MM.1S (cell line): ENCODE measurements at regions not wholly inside any gene's neighbourhood (a gene's known extent, or its start where the extent isn't known, plus 50 kb on each side); places are given as distances from the start of the nearest gene placed in this dataset.
"Not testable (repeated sequence)": the region's sequence is repeated elsewhere in the genome, so short reads cannot be mapped to it uniquely, and the experiment has no call there.

Experiments used
- DNase-seq: peaks from one replicate; pipeline ENCODE4 v3.0.0-alpha.2; 2015
- H2AFZ ChIP-seq: fragments of 300-600 bp; sonication (generic); 2 replicates; pipeline ENCODE4 v1.6.0; 2016; ENCODE audit warnings: antibody characterized with exemption, low read length
- H3F3A ChIP-seq: fragments of 300-600 bp; sonication (generic); 2 replicates; pipeline ENCODE4 v1.6.1; 2016; ENCODE audit warnings: mild to moderate bottlenecking, antibody characterized with exemption, low read length, moderate library complexity, mixed read lengths; ENCODE audit not compliant: insufficient read depth
- H3K27ac ChIP-seq: fragments of 300-600 bp; sonication (generic); 2 replicates; pipeline ENCODE4 v1.5.1; 2016; ENCODE audit warnings: mild to moderate bottlenecking, low read length
- H3K27me3 ChIP-seq: fragments of 300-600 bp; sonication (generic); replicated peaks from 2 replicates; pipeline ENCODE4 v1.6.0; 2016; ENCODE audit warnings: low read length; ENCODE audit not compliant: insufficient read depth
- H3K36me3 ChIP-seq: fragments of 300-600 bp; sonication (generic); replicated peaks from 2 replicates; pipeline ENCODE4 v1.6.1; 2016; ENCODE audit warnings: mild to moderate bottlenecking, low read length, mixed read lengths; ENCODE audit not compliant: insufficient read depth
- H3K4me1 ChIP-seq: fragments of 300-600 bp; sonication (generic); 2 replicates; pipeline ENCODE4 v1.6.1; 2016; ENCODE audit warnings: low read length, mixed read lengths
- H3K4me2 ChIP-seq: fragments of 300-600 bp; sonication (generic); 2 replicates; pipeline ENCODE4 v1.6.0; 2016; ENCODE audit warnings: low read depth, low read length
- H3K4me3 ChIP-seq: fragments of 300-600 bp; sonication (generic); 2 replicates; pipeline ENCODE4 v1.5.1; 2016; ENCODE audit warnings: low read length, mixed read lengths
- H3K79me2 ChIP-seq: fragments of 300-600 bp; sonication (generic); 2 replicates; pipeline ENCODE4 v1.6.1; 2016; ENCODE audit warnings: mixed run types, low read length, mixed read lengths
- H3K9ac ChIP-seq: fragments of 300-600 bp; sonication (generic); 2 replicates; pipeline ENCODE4 v1.6.1; 2016; ENCODE audit warnings: low read length, mixed read lengths
- H3K9me2 ChIP-seq: fragments of 300-600 bp; sonication (generic); replicated peaks from 2 replicates; pipeline ENCODE4 v1.6.1; 2016; ENCODE audit warnings: mild to moderate bottlenecking, low read length, mixed read lengths; ENCODE audit not compliant: insufficient read depth
- H3K9me3 ChIP-seq: fragments of 300-600 bp; sonication (generic); replicated peaks from 2 replicates; pipeline ENCODE4 v1.6.1; 2016; ENCODE audit warnings: mild to moderate bottlenecking, low read length, mixed read lengths; ENCODE audit not compliant: insufficient read depth
- H4K20me1 ChIP-seq: fragments of 300-600 bp; sonication (generic); 2 replicates; pipeline ENCODE4 v1.6.1; 2016; ENCODE audit warnings: mild to moderate bottlenecking, low read length, moderate library complexity, mixed read lengths; ENCODE audit not compliant: insufficient read depth
- CTCF ChIP-seq: fragments of 300-600 bp; sonication (generic); IDR thresholded peaks from 2 replicates; pipeline ENCODE4 v1.5.1; 2016; ENCODE audit warnings: antibody characterized with exemption, low read length, mixed read lengths
- EZH2 ChIP-seq: fragments of 300-600 bp; sonication (generic); optimal IDR thresholded peaks from 2 replicates; pipeline ENCODE3; 2017; ENCODE audit warnings: low read depth, mild to moderate bottlenecking, antibody characterized with exemption, low read length, mixed read lengths
- EZH2phosphoT487 ChIP-seq: fragments of 300-600 bp; sonication (generic); IDR thresholded peaks from 2 replicates; pipeline ENCODE4 v1.6.1; 2018; ENCODE audit warnings: antibody characterized with exemption, low read length

GRCh38 chr12:131473261-131473660 is 237.6 kb upstream of the SFSWAP start:
- no peak for TF ChIP-seq CTCF
- TF ChIP-seq EZH2: no peak
- no peak for TF ChIP-seq EZH2phosphoT487
- H3K9me2 ChIP-seq: no peaks in the 10 kb centered on the region
- H2AFZ ChIP-seq: no peak overlapping the region
- no peaks in the 10 kb centered on the region for H3F3A ChIP-seq
- H3K27me3 ChIP-seq: no peaks in the 10 kb centered on the region
- no peak overlapping the region for H3K4me2 ChIP-seq
- no peak overlapping the region for H3K9ac ChIP-seq
- H4K20me1 ChIP-seq: no peaks in the 10 kb centered on the region
- H3K9me3 ChIP-seq: no peaks in the 10 kb centered on the region
- H3K36me3 ChIP-seq: no peaks in the 10 kb centered on the region
- DNase-seq: no peak
- no peaks in the 10 kb centered on the region for H3K4me1 ChIP-seq
- no peaks in the 10 kb centered on the region for H3K79me2 ChIP-seq
- H3K27ac ChIP-seq: no peak overlapping the region
- H3K4me3 ChIP-seq: no peak overlapping the region

GRCh38 chr12:131473741-131474709 is 236.9 kb upstream of the SFSWAP start:
- no peaks in the 10 kb centered on the region for H3K4me1 ChIP-seq
- no peaks in the 10 kb centered on the region for H3K79me2 ChIP-seq
- no peak overlapping the region for H3K9ac ChIP-seq
- H2AFZ ChIP-seq: no peak overlapping the region
- no peaks in the 10 kb centered on the region for H4K20me1 ChIP-seq
- no peaks in the 10 kb centered on the region for H3K36me3 ChIP-seq
- no peaks in the 10 kb centered on the region for H3F3A ChIP-seq
- TF ChIP-seq EZH2: no peak
- TF ChIP-seq EZH2phosphoT487: no peak
- TF ChIP-seq CTCF: no peak
- H3K27ac ChIP-seq: no peak overlapping the region
- no peak overlapping the region for H3K4me2 ChIP-seq
- H3K4me3 ChIP-seq: no peak overlapping the region
- no peaks in the 10 kb centered on the region for H3K9me3 ChIP-seq
- no peak for DNase-seq
- no peaks in the 10 kb centered on the region for H3K9me2 ChIP-seq
- H3K27me3 ChIP-seq: no peaks in the 10 kb centered on the region

GRCh38 chr12:131475012-131475411 is 235.9 kb upstream of the SFSWAP start:
- H3K4me2 ChIP-seq, H3K9me2 ChIP-seq, H3K79me2 ChIP-seq, H3F3A ChIP-seq, H3K36me3 ChIP-seq, H3K27me3 ChIP-seq, H2AFZ ChIP-seq, H3K27ac ChIP-seq, H3K9me3 ChIP-seq, H3K4me3 ChIP-seq, DNase-seq, H4K20me1 ChIP-seq, H3K9ac ChIP-seq, H3K4me1 ChIP-seq: not testable (repeated sequence)

GRCh38 chr12:131477613-131478012 is 233.3 kb upstream of the SFSWAP start:
- Histone ChIP-seq H3K36me3 (no peaks in the 10 kb centered on the region), H3F3A (no peaks in the 10 kb centered on the region), H3K27ac (no peak overlapping the region), H2AFZ (no peak overlapping the region), H3K4me3 (no peak overlapping the region), H3K9me2 (no peaks in the 10 kb centered on the region), H3K4me1 (no peaks in the 10 kb centered on the region), H3K9ac (no peak overlapping the region), H4K20me1 (no peaks in the 10 kb centered on the region), H3K27me3 (no peaks in the 10 kb centered on the region), H3K4me2 (no peak overlapping the region), H3K79me2 (no peaks in the 10 kb centered on the region), H3K9me3 (no peaks in the 10 kb centered on the region)
- DNase-seq: no peak
- no peak for TF ChIP-seq CTCF
- no peak for TF ChIP-seq EZH2phosphoT487
- no peak for TF ChIP-seq EZH2
